ENCODE measurements at regions not wholly inside any gene's neighbourhood (a gene's known extent, or its start where the extent isn't known, plus 50 kb on each side); places are given as distances from the start of the nearest gene placed in this dataset.

GRCh38 chr7:1291845-1292765, 59.4 kb downstream of the UNCX start:
- no TSS peak for BruUV-seq (replicated peaks)
- Mint-ChIP-seq H3K27me3 (ENCODE audit: unreplicated experiment) (peaks cover 93% of the 10 kb centered on the region), H3K27ac (ENCODE audit: unreplicated experiment) (no peak overlapping the region), H3K36me3 (ENCODE audit: insufficient read depth, unreplicated experiment) (no peaks in the 10 kb centered on the region), H3K9me3 (ENCODE audit: low read depth, unreplicated experiment) (no peaks in the 10 kb centered on the region), H3K4me1 (ENCODE audit: low read depth, unreplicated experiment) (peaks cover 7% of the 10 kb centered on the region), H3K4me3 (ENCODE audit: low read depth, unreplicated experiment) (no peak overlapping the region)
- CTCF ChIA-PET: no interaction called here
- no peak for TF ChIP-seq CTCF (IDR thresholded peaks at IDR 0.05; ENCODE audit: unreplicated experiment)
- no peak for DNase-seq
- intact Hi-C loops (cut with micrococcal nuclease; ENCODE audit: unreplicated experiment): no loop called here

GRCh38 chr7:1292972-1293830, 60.5 kb downstream of the UNCX start:
- BruUV-seq (replicated peaks): no TSS peak
- intact Hi-C loops (cut with micrococcal nuclease; ENCODE audit: unreplicated experiment): no loop called here
- CTCF ChIA-PET: interaction anchor here (0.6 kb wide), 2 partner anchors 92 to 161 kb away, joined by 3 to 6 read pairs; no protein-coding TSS in a partner anchor
- Mint-ChIP-seq H3K4me1 (ENCODE audit: low read depth, unreplicated experiment) (peaks cover 7% of the 10 kb centered on the region), H3K9me3 (ENCODE audit: low read depth, unreplicated experiment) (no peaks in the 10 kb centered on the region), H3K27ac (ENCODE audit: unreplicated experiment) (no peak overlapping the region), H3K4me3 (ENCODE audit: low read depth, unreplicated experiment) (no peak overlapping the region), H3K27me3 (ENCODE audit: unreplicated experiment) (peaks cover 93% of the 10 kb centered on the region), H3K36me3 (ENCODE audit: insufficient read depth, unreplicated experiment) (no peaks in the 10 kb centered on the region)
- DNase-seq: no peak
- peak; percentile 15 for TF ChIP-seq CTCF (IDR thresholded peaks at IDR 0.05; ENCODE audit: unreplicated experiment)

GRCh38 chr7:1293950-1294411, 61.3 kb downstream of the UNCX start:
- no peaks in the 10 kb centered on the region for H3K9me3 Mint-ChIP-seq (ENCODE audit: low read depth, unreplicated experiment)
- peaks cover 7% of the 10 kb centered on the region for H3K4me1 Mint-ChIP-seq (ENCODE audit: low read depth, unreplicated experiment)
- DNase-seq: no peak
- no peak overlapping the region for H3K4me3 Mint-ChIP-seq (ENCODE audit: low read depth, unreplicated experiment)
- intact Hi-C loops (cut with micrococcal nuclease; ENCODE audit: unreplicated experiment): no loop called here
- BruUV-seq (replicated peaks): no TSS peak
- no peaks in the 10 kb centered on the region for H3K36me3 Mint-ChIP-seq (ENCODE audit: insufficient read depth, unreplicated experiment)
- H3K27ac Mint-ChIP-seq (ENCODE audit: unreplicated experiment): no peak overlapping the region
- TF ChIP-seq CTCF (IDR thresholded peaks at IDR 0.05; ENCODE audit: unreplicated experiment): no peak
- H3K27me3 Mint-ChIP-seq (ENCODE audit: unreplicated experiment): peaks cover 93% of the 10 kb centered on the region
- CTCF ChIA-PET: interaction anchor here (0.6 kb wide), 1 partner anchor 160 kb away, joined by 6 read pairs; no protein-coding TSS in a partner anchor

- H3K9me3 Mint-ChIP-seq (ENCODE audit: low read depth, unreplicated experiment): no peaks in the 10 kb centered on the region
- H3K27me3 Mint-ChIP-seq (ENCODE audit: unreplicated experiment): peaks cover 93% of the 10 kb centered on the region
- TF ChIP-seq CTCF (IDR thresholded peaks at IDR 0.05; ENCODE audit: unreplicated experiment): no peak
- DNase-seq: no peak
- CTCF ChIA-PET: interaction anchor here (1.2 kb wide), 1 partner anchor 8 kb away, joined by 3 read pairs; no protein-coding TSS in a partner anchor
- intact Hi-C loops (cut with micrococcal nuclease; ENCODE audit: unreplicated experiment): no loop called here
- no peak overlapping the region for H3K4me3 Mint-ChIP-seq (ENCODE audit: low read depth, unreplicated experiment)
- no peaks in the 10 kb centered on the region for H3K4me1 Mint-ChIP-seq (ENCODE audit: low read depth, unreplicated experiment)
- no TSS peak for BruUV-seq (replicated peaks)
- H3K27ac Mint-ChIP-seq (ENCODE audit: unreplicated experiment): no peak overlapping the region
- no peaks in the 10 kb centered on the region for H3K36me3 Mint-ChIP-seq (ENCODE audit: insufficient read depth, unreplicated experiment)
These were observed 63.2 kb downstream of the UNCX start for GRCh38 chr7:1295776-1296355.

All from Calu3 (cell line).